Dermis microvascular lymphatic vessel endothelial cell (primary cell): ENCODE measurements at regions not wholly inside any gene's neighbourhood (a gene's known extent, or its start where the extent isn't known, plus 50 kb on each side); places are given as distances from the start of the nearest gene placed in this dataset.
"Not testable (repeated sequence)": the region's sequence is repeated elsewhere in the genome, so short reads cannot be mapped to it uniquely, and the experiment has no call there.

Experiments used
- DNase-seq, 2 donors: peaks; one replicate each; pipeline versions ENCODE4 v3.0.0 to v3.0.0-alpha.2; 2010; ENCODE audit warnings: low read depth in 2 of 2

DNA sequence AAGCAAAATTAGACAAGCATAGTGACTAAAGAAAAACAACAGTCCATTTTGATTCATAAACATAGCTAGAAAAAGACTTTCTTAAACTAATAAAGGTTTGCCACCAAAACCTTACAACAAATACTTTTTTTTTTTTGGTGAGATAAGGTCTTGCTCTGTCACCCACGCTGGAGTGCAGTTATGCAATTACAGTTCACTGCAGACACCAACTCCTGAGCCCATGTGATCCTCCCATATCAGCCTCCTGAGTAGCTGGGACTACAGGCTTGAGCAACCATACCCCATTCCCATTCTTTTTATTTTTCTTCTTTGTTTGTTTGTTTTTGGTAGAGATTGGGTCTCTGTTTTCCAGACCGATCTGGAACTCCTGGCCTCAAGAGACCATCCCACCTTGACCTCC, 247.2 kb upstream of the ADGRL3 start:
- DNase-seq, result no peak

DNA sequence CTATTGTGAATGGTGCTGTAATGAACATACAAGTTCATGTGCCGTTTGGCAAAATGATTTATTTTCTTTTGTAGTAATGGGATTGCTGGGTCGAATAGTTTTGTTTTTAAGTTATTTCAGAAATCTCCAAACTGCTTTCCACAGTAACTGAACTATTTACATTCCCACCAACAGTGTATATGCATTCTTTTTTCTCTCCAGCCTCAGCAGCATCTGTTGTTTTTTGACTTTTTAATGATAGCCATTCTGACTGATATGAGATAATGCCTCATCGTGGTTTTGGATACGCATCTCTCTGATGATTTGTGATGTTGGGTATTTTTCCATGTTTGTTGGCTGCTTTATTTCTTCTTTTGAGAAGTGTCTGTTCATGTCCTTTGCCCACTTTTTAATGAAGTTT, 246.3 kb upstream of the ADGRL3 start:
- DNase-seq, result no peak

DNA sequence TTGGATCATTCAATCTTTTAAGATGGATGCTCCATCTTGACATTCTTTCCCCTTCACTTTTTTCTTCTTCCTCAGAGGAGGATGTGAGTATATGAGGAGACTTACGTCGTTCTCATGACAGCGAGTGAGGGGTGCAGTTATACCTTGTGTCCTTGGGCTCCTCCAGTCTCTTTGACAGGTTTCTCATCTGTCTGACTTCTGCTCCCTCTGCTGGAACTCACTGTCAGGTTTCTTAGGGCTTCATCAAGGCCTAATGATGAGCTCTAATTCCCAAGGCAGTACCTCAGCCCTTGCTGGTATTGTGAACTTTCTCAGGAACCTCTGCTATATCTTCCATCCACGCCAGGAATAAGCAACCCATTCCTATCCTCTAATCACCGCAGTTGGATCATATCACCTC, 237.8 kb upstream of the ADGRL3 start:
- DNase-seq, result no peak

DNA sequence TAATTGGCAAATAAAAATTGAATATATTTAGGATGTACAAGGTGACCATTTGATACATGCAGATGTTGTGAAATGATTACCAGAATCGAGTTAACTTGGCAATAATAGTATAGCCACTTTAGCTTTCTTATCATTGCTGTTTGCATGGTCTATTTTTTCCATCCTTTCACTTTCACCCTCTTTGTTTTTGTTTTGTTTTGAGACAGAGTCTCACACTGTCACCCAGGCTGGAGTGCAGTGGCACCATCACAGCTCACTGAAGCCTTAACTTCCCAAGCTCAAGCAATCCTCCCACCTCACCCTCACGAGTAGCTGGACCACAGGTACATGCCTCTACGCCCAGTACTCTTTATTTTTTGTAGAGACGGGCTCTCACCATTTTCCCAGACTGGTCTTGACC, 218.6 kb upstream of the ADGRL3 start:
- no peak for DNase-seq

DNA sequence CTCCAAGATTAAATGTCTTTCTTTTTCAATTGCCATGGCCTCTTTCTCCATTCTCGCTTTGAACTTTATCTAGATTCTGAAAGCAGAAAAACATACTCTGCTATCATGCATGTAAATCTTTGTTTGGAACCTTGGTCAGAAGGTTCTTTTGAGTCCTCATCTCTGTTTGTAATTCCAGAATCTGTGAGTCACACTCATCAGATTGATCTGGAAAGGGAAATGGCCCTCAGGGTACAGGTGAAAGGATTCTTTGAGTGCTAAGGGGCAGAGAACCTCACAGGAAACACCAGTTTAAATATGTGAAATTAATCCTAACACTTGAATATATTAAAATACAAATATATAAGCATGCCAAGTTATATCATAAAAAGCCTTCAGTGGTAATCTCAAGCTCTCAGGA, 211.0 kb upstream of the ADGRL3 start:
- DNase-seq, result no peak

DNA sequence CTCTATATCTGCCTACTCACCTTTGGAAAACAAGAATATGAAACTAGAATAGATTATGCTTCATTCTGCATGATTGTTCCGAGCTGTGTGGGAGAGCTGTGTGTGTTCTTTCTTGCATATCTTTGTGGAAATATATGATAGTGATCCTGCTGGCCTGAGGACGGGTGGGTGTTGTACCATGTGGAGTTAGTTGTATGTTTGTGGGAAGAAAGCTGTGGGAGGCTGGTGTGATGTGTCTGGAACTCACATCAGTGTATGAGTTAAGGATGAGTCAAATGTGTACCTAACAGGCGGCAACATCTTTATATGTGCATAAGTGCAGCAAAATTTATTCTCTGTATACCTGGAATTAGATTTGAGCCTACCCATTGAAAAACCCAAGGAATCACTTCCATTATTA, 208.1 kb upstream of the ADGRL3 start:
- DNase-seq, result no peak

DNA sequence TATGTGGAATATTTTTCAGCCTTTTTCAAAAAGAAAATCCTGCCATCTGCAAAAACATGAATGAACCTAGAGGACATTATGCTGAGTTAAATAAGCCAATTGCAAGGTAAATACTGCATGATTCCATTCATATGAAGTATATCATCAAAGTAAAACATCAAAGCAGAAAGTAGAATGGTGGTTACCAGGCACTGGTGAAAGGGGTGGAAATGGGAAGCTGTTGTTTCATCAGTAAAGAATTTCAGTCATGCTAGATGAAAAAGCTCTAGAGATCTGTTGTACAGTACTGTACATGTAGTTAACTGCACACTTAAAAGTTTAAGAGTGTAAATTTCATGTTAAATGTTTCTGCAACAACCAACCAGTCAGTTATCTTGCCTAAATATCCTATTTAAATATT, 196.8 kb upstream of the ADGRL3 start:
- DNase-seq, result no peak

DNA sequence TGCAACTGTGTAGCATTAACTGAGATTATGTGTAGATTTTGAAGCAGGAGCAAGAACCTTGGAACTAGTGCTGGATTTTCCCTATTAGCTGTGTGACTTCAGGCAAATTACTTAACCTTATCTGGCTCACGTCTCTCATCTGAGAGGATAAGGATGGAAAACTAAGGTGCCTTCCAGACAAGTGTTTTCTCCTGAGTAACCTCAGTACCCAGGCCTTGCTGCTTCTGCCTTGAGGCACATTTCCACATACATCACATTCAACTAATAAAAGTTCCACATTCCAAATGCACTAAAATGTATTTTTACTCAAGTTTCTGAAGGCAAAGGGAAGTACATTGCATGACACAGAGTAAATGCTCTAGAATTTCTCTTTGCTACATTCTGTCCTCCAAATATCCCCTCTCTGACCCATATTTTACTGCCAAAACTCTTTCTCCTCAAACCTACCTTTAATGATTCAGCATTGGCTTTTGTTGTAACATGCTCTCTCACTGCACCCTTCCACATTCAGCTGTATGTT, 195.4 kb upstream of the ADGRL3 start:
- no peak for DNase-seq

DNA sequence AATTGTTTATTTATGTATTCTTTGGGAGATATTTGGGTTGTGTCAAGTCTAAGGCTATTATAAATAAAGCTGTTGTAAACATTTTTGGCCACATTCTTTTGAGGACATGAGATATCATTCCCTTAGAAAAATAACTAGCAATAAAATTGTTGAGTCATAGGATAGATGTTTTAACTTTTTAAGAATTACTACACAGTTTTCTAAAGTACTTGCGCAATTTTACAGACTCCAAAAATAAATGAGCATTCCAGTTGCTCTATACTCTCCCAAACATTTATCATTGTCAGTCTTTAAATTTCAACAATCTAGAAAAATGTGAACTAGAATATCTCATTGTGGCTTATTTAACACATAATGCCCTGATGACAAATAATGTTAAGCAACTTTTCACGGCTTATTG, 189.1 kb upstream of the ADGRL3 start:
- DNase-seq, result no peak

DNA sequence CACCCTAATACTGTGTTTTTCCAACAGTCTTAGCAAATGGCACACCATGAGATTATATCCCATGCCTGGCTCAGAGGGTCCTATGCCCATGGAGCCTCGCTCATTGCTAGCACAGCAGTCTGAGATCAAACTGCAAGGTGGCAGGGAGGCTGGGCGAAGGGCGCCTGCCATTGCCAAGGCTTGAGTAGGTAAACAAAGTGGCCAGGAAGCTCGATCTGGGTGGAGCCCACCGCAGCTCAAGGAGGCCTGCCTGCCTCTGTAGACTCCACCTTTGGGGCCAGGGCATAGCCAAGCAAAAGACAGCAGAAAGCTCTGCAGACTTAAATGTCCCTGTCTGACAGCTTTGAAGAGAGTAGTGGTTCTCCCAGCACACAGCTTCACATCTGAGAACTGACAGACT, 188.2 kb upstream of the ADGRL3 start:
- DNase-seq, result not testable (repeated sequence)

DNA sequence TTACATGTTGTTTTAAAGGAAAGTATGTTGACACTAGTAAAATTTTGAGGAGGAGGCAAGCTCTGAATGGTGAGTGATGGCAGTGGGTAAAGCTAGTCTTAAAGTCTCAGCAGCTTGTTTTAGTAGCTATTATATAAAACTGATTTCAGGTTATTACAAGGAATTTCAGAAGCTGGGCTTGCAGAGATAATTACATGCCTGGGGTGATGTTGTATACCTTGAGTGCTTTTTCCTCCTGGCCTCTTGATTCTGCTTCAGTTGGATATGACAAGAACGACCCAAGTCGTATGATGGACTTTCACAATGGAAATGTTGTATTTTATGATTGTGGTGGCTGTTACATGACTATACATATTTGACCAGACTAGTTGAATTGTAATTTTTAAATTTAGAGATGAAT, 175.5 kb upstream of the ADGRL3 start:
- DNase-seq, result no peak

DNA sequence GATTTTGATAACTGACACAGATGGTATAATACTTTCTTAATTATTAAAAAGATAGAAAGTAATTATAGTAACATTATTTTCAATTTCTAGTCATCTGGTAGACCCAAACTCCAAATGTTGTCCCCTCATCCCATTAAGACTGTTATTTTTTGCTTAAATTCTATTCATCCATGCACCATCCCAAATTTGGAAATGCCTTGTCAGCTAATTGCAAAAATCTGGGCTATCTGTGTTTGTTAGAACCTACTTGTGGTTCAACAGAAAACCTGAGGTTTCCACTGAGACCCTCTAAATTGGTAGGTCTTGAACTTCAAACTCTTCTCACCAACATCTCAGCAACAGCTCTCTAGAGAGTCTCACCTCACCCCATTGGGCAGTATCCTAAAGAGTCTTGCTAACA, 172.2 kb upstream of the ADGRL3 start:
- no peak for DNase-seq

DNA sequence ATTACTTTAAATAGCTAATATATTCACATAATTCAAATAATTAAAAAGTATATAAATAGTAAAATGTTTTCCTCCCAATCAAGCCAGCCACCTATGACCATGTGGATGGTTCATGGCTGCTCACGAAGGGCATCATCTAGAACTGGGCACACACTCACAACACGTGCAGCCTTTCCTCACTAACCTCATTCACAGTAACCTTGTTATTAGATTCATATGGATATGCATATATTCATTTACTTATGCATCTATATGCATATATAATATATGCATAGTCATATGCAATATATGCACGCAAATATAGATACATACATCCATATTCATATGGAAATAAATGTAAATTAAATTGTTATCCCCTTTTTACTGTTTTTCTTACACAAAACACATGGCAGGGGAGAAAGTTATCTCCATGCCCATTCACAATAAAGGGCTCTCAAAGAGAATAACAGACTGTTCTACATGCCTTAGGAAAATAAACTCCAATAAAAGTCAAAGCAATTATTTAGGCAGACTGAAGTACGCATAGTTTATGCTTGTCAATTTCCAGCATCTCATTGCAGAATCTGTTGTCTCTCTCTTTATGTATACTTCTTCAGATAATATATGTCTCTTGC, 163.9 kb upstream of the ADGRL3 start:
- no peak for DNase-seq

DNA sequence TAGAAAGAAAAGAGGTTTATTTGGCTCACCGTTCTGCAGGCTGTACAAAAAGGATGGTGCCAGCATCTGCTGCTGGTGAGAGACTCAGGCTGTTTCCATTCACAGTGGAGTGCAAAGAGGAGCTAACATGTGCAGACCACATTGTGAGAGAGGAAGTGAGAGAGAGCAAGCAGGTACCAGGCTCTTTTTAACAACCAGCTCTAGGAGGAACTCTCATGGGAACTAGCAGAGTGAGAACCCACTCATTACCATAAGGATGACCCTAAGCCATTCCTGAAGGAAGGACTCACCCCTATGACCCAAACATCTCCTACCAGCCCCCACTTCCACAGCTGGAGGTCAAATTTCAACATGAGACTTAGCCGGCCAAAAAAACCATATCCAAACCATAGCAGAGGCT, 158.6 kb upstream of the ADGRL3 start:
- no peak for DNase-seq

DNA sequence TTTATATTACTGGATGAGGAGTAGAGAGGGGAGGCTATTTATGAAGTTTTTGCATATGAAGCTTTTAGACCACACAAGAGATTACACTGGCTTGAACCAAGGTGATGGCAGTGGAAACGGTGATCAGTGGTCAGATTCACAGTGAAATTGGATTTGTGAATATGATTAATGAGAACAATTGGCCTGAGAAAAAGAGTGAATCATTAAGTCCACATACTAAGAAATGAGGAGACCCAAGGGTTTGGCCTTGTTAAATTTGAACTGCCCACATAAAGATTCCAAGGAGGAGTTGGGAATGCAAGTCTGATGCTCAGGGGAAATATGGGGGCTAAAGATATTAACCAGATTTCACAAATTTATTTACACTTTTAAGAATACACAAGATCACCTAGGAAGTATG, 155.3 kb upstream of the ADGRL3 start:
- DNase-seq, result no peak

DNA sequence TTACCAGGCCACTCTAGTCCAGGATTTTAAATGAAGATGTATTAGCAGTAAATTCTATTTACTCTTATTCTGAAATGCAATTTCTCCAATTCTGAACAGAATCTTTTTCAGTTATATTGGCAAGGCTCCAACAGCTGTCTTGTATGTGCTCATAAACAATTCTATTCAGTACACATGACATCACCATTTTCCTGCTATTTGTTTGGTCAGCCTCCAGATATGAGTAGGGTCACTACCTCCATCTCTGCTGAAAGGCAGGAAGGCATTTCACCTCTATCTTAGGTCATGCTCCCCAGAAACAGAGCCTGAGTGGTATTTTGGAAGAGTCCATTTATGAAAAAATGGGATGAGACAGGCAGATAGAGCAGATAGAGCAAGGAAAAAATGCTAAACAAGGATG, 151.1 kb upstream of the ADGRL3 start:
- no peak for DNase-seq

DNA sequence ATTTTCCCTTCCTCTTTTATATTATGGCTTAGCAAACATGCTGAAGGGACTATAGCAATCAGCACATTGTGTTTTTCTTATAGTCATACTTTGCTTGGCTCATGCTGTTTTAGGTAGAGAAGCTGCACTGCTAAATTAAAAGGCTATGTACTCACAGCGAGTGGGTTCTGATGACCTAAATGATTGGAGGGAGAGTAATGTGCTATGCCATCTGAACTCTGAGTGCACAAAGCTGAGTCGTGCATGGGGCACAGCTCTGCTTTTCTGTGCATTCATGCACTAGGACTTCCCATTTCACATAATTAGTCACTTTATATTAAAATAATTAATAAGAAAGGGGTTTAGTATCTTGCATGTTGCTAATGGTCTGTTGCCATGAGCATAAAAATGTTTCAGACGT, 132.7 kb upstream of the ADGRL3 start:
- no peak for DNase-seq

DNA sequence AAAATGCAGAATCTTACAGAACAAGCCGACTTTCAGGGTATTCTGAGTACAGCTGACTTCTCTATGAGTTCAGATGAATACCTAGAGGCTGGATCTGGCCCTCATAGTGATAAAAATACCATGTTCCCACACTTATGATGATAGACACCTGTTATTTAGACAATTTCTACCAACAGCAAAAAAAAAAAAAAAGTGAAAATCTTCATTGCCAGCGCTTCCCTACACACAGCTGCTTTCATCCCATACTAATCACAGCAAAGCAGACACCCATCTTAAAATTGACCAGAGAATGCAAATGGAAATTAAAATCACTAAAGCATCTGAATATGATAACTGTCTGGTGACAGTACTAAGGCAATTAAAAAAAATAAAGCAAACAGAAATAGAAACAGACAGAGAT, 132.1 kb upstream of the ADGRL3 start:
- no peak for DNase-seq

DNA sequence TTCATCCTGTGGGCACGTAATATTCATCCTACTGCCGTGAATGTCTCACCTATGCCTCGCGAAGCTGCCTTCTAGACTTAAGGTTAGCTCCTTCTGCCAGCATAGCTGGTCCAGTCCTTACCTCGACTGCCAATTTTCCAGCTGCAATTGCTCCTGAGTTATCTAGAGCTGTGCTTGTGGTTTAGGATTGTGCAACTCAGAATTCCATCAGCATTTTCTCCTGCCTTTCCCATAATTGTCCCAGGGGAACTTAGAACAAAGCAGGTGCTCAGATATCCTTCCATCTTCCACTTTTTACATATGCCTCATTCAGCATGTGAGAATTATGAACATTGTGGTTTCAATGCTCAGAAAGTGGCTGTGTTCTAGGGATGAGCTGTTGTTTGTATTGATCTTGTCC, 131.4 kb upstream of the ADGRL3 start:
- DNase-seq, result no peak

DNA sequence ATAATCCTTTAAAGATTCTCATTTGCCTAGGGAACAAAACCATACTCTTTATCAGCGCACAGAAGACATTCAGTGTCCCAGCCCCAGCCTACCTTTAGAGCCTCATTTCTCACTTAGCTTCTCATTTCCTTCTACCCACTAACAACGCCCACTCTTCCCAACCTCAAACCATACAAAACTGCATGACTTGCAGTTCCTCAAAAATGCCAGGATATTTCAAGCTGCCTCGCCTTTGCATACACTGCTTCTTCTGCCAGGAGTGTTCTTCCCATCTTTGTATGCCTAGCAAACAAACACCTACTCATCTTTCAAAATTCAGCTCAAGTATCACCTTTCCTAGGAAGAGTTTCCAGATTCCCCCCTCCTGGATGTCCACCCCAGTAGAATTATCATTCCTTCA, 129.9 kb upstream of the ADGRL3 start:
- DNase-seq, result no peak

DNA sequence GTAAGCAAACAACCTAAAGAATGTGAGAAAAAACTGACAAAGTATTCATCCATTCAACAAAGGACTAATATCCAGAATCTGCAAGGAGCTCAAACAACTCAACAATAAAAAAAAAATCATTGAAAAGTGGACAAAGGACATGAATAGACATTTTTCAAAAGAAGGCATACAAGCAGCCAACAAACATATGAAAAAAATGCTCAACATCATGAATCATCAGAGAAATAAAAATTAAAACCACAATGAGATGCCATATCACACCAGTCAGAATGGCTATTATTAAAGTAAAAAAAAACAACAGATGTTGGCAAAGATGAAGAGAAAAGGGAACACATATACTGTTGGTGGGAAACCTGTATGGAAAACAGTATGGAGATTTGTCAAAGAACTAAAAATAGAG, 120.7 kb upstream of the ADGRL3 start:
- no peak for DNase-seq

DNA sequence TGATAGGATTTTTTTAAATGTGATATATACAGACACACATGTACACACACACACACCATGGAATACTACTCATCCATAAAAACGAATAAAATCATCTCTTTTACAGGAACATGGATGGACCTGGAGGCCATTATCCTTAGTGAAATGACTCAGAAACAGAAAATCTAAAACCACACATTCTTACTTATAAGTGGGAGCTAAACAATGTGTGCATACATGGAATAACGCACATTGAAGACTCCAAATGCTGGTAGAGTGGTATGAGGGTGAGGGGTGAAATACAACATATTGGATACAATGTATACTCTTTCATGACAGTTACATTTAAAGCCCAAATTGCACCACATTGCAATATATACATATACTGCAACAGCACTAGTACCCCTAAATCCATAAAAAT, 120.2 kb upstream of the ADGRL3 start:
- DNase-seq, result no peak

DNA sequence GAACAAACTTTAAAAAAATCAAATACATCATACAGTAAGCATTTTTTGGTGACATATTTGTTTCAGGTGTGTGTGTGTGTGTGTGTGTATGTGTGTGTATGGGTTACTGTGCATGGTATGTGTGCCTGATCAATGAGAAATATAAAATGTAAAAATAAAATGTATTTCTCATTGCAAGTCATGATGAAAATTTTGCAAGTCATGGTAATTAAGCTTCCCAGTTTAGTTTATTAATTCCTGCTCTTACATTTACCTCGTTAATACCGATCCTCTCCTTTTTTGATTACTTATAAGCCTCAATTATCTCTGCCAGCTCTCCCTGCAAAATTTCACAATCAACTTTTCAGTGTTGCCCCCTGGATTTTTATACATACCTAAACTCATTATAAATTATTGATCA, 114.6 kb upstream of the ADGRL3 start:
- DNase-seq, result no peak

DNA sequence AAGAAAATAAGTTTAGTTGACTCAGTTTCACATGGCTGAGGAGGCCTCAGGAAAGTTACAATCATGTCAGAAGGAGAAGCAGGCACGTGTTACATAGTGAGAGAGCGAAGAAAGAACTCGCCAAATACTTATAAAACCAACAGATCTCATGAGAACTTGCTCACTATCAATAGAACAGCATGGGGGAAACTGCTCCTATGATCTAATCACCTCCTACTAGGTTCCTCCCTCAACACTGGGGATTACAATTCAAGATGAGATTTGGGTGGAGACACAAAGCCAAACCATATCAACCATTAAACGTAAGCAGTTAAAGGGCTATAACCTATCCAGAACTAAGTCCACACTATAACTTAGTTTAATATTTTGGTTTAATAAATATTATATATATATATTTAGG, 113.8 kb upstream of the ADGRL3 start:
- DNase-seq, result no peak
